PC-3 (cell line): ENCODE measurements at regions not wholly inside any gene's neighbourhood (a gene's known extent, or its start where the extent isn't known, plus 50 kb on each side); places are given as distances from the start of the nearest gene placed in this dataset.

Source experiments
- EZH2 ChIP-seq: fragments of 300-600 bp; sonication (generic); IDR thresholded peaks from one replicate; pipeline ENCODE4 v1.6.1; 2017; ENCODE audit warnings: antibody characterized with exemption, mild to moderate bottlenecking, low read length; ENCODE audit not compliant: unreplicated experiment
- TF ChIP-seq, protein P1 (sequence below): fragments of 300-600 bp; sonication (generic); conservative IDR thresholded peaks from 2 replicates; pipeline ENCODE4 v1.5.1; 2017; ENCODE audit warnings: antibody characterized with exemption, low read depth, mild to moderate bottlenecking, low read length

DNA sequence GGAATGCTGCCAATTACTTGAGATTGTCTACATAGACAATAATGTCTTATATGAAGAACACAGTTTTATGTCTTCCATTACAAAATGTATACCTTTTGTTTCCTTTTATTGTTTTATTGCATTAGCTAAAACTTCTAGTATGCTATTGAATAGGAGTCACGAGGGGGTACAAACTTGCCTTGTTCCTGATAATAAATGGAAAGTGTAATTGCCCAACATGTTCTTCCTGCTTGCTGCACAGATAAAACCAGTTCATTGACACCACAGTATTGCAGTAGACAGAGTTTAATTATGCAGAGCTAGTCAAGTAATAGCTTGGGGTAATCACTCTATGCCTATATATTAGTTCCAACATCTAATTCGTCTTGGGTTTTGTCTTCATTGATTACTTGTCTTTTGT, 1276.2 kb upstream of the NRXN1 start:
- TF ChIP-seq, protein P1, sequence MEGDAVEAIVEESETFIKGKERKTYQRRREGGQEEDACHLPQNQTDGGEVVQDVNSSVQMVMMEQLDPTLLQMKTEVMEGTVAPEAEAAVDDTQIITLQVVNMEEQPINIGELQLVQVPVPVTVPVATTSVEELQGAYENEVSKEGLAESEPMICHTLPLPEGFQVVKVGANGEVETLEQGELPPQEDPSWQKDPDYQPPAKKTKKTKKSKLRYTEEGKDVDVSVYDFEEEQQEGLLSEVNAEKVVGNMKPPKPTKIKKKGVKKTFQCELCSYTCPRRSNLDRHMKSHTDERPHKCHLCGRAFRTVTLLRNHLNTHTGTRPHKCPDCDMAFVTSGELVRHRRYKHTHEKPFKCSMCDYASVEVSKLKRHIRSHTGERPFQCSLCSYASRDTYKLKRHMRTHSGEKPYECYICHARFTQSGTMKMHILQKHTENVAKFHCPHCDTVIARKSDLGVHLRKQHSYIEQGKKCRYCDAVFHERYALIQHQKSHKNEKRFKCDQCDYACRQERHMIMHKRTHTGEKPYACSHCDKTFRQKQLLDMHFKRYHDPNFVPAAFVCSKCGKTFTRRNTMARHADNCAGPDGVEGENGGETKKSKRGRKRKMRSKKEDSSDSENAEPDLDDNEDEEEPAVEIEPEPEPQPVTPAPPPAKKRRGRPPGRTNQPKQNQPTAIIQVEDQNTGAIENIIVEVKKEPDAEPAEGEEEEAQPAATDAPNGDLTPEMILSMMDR: no peak
- no peak for TF ChIP-seq EZH2
